Transverse colon (tissue), 4 donors: ENCODE measurements at regions not wholly inside any gene's neighbourhood (a gene's known extent, or its start where the extent isn't known, plus 50 kb on each side); places are given as distances from the start of the nearest gene placed in this dataset.
"Not testable (repeated sequence)": the region's sequence is repeated elsewhere in the genome, so short reads cannot be mapped to it uniquely, and the experiment has no call there.

Experiments used
- DNase-seq: peaks from one replicate; pipeline ENCODE4 v3.0.0-alpha.2; 2019
- H3K27ac ChIP-seq, 4 donors: fragments of 200-600 bp; sonication (generic); 2 replicates each; pipeline ENCODE4 v1.5.1; 2016 to 2018; ENCODE audit warnings: inconsistent platforms in 4 of 4
- H3K27me3 ChIP-seq: fragments of 200-600 bp; sonication (generic); 2 replicates; pipeline ENCODE4 v1.5.1; 2017; ENCODE audit warnings: inconsistent platforms
- H3K36me3 ChIP-seq, 4 donors: fragments of 200-600 bp; sonication (generic); 2 replicates each; pipeline ENCODE4 v1.5.1; 2017 to 2019; ENCODE audit warnings: inconsistent platforms in 4 of 4
- H3K4me1 ChIP-seq, 4 donors: fragments of 200-600 bp; sonication (generic); 2 replicates each; pipeline ENCODE4 v1.5.1; 2017 to 2020; ENCODE audit warnings: inconsistent platforms in 4 of 4
- H3K4me3 ChIP-seq, 4 donors: fragments of 200-600 bp; sonication (generic); 1 replicate in 1 of 4; 2 replicates in 3 of 4; pipeline versions ENCODE4 v1.5.1 to v1.6.1; 2017 to 2019; ENCODE audit warnings: inconsistent platforms in 4 of 4
- H3K9me3 ChIP-seq, 2 donors: fragments of 200-600 bp; sonication (generic); 2 replicates each; pipeline ENCODE4 v1.5.1; 2017 to 2019; ENCODE audit warnings: inconsistent platforms in 2 of 2
- EP300 ChIP-seq: sonication (generic); formaldehyde crosslinking; IDR thresholded peaks from one replicate; pipeline ENCODE4 v1.6.1; 2017; ENCODE audit warnings: antibody characterized with exemption, low read depth
- POLR2A ChIP-seq: fragments of 450-650 bp; IDR thresholded peaks from one replicate; pipeline ENCODE4 v1.6.1; 2016; ENCODE audit warnings: antibody characterized with exemption, mild to moderate bottlenecking, moderate library complexity
- POLR2AphosphoS5 ChIP-seq, 3 donors: sonication (generic); formaldehyde crosslinking; IDR thresholded peaks; one replicate each; pipeline ENCODE4 v1.6.1; 2016; ENCODE audit warnings: antibody characterized with exemption in 3 of 3
- WGBS, 2 donors: methylation state at CpG; one replicate each; pipeline ENCODE4 v1.1.5; 2018; ENCODE audit warnings: low coverage in 1 of 2; 5-methylcytosine and 5-hydroxymethylcytosine counted together
- in situ Hi-C, 4 donors: fragments of 200-750 bp; cut with MboI; loops; one replicate each; pipeline versions ENCODE4 v1.15.0 to v1.15.1; 2017; ENCODE audit warnings: low sequenced_read_pairs in 3 of 4, low pct_ligation_motif_present in 1 of 4, low pct_unique_long_range_greater_than_20kb in 1 of 4
- intact Hi-C: fragments of 100-400 bp; cut with DNase I; formaldehyde crosslinking; loops from one replicate; pipeline ENCODE4 v1.15.1; 2023; ENCODE audit warnings: low total_unique reads
- TF ChIP-seq, protein P1 (sequence below), 5 experiments: fragments of 200-600 bp in 3 of 5; fragments of 450-650 bp in 2 of 5; sonication (generic) in 3 of 5; IDR thresholded peaks; 1 replicate in 2 of 5; 2 replicates in 3 of 5; pipeline ENCODE4 v1.5.1; 2016 to 2017; ENCODE audit warnings: antibody characterized with exemption in 5 of 5, inconsistent platforms in 3 of 5, mild to moderate bottlenecking in 2 of 5, moderate library complexity in 1 of 5

DNA sequence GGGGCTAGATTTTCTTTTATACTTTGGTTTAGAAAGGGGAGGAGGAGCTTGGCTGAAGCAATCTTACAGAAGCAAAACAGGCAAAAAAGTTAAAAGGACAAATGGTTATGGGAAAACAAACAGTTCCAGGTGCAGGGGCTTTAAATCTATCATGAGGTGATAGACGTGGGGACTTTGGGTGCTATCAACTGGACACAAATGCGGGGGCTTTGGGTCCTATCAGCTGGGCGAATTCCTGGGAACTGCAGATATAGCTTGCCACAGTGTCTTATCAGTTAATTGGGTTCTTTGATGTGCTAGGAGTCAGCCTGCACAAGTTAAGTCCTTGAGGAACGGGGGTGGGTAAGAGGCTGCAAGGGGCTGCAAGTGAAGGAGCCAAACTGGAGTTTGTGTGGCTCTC, 260.6 kb downstream of the TUBA3C start:
- WGBS, 2 donors: 59 to 61% methylated on average over 3 to 4 of the region's 4 CpGs
- DNase-seq: no peak
- TF ChIP-seq EP300 (no peak), POLR2A (no peak), POLR2AphosphoS5 (IDR thresholded peaks at IDR 0.05) (no peak)
- TF ChIP-seq, protein P1, sequence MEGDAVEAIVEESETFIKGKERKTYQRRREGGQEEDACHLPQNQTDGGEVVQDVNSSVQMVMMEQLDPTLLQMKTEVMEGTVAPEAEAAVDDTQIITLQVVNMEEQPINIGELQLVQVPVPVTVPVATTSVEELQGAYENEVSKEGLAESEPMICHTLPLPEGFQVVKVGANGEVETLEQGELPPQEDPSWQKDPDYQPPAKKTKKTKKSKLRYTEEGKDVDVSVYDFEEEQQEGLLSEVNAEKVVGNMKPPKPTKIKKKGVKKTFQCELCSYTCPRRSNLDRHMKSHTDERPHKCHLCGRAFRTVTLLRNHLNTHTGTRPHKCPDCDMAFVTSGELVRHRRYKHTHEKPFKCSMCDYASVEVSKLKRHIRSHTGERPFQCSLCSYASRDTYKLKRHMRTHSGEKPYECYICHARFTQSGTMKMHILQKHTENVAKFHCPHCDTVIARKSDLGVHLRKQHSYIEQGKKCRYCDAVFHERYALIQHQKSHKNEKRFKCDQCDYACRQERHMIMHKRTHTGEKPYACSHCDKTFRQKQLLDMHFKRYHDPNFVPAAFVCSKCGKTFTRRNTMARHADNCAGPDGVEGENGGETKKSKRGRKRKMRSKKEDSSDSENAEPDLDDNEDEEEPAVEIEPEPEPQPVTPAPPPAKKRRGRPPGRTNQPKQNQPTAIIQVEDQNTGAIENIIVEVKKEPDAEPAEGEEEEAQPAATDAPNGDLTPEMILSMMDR (IDR thresholded peaks at IDR 0.05): no peak
- in situ Hi-C loops (no loop called here), intact Hi-C loops (no loop called here)
- Histone ChIP-seq H3K27ac (no peak overlapping the region), H3K36me3 (no peaks in the 10 kb centered on the region), H3K9me3 (no peaks in the 10 kb centered on the region), H3K27me3 (no peaks in the 10 kb centered on the region), H3K4me1 (no peaks in the 10 kb centered on the region), H3K4me3 (no peak overlapping the region)

DNA sequence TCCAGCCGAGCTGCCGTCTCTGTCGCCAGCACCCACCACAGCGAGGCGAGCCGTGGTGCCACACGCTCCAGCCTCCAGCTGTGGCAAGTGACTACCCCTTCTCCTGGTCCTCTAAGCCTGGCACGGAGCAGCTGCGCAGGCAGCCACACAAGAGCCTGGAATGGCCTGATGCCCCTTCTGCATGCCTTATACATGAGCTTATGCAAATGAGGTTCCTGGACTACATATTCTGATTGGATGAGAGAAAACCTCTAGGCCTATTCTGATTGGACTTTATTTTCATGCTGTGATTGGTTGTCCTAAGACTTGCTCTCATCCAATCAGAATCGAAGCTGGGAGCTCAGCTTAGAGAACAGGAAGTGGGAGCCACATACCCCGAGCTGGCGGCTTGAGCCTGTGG, 276.5 kb downstream of the TUBA3C start:
- H3K4me3 ChIP-seq, DNase-seq, H3K4me1 ChIP-seq, H3K27ac ChIP-seq, in situ Hi-C loops, H3K36me3 ChIP-seq, intact Hi-C loops, H3K27me3 ChIP-seq, H3K9me3 ChIP-seq: not testable (repeated sequence)
- 62 to 77% methylated on average over 6 to 12 of the region's 12 CpGs for WGBS, 2 donors

DNA sequence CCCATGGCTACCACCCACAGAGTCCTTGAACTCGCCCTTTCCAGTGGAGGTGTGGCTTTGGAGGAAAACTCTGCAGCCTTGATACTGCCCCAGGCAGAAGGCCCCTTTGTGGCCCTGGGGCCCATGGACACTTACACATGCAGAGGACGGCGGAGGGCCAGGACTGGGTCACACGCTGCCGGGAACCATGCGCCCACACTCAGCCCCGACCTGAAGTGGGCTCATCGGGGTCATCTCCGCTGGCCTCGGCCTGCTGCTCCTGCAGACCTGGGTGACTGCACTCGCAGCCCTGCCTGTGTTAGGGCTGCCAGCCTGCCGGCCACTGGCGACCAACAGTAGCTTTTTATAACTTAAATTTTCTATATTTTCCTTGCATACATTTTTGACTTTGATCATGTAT, 286.2 kb downstream of the TUBA3C start:
- 80% methylated on average over 7 of the region's 13 CpGs; no CpG with 5 or more reads in 1 of the 2 donors for WGBS, 2 donors
- intact Hi-C loops, H3K9me3 ChIP-seq, H3K36me3 ChIP-seq, in situ Hi-C loops, H3K27me3 ChIP-seq, H3K4me3 ChIP-seq, H3K4me1 ChIP-seq, H3K27ac ChIP-seq, DNase-seq: not testable (repeated sequence)

DNA sequence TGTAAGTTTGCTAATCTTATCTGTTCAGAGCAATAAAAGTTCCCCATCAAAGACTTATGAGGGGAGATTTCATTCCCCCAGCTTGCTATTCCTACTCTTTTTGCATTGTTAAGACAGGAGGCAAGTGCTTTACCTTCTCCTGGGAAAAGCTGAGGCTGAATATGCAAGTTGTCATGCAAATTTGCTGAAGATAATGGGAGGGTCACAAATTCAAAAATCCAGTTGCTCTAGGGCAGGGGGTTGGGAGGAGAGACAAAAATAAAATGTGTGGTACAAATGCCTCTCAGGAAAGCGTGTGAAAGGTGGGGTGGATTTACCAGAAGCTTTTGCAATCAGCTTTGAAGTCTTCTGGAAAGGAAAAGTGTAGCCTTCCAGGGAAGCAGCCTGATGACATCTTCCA, 290.4 kb downstream of the TUBA3C start:
- intact Hi-C loops, H3K36me3 ChIP-seq, H3K27me3 ChIP-seq, DNase-seq, H3K4me1 ChIP-seq, in situ Hi-C loops, H3K27ac ChIP-seq, H3K4me3 ChIP-seq, H3K9me3 ChIP-seq: not testable (repeated sequence)
- WGBS, 2 donors: 19 to 22% methylated on average over 1 of the region's 1 CpG

DNA sequence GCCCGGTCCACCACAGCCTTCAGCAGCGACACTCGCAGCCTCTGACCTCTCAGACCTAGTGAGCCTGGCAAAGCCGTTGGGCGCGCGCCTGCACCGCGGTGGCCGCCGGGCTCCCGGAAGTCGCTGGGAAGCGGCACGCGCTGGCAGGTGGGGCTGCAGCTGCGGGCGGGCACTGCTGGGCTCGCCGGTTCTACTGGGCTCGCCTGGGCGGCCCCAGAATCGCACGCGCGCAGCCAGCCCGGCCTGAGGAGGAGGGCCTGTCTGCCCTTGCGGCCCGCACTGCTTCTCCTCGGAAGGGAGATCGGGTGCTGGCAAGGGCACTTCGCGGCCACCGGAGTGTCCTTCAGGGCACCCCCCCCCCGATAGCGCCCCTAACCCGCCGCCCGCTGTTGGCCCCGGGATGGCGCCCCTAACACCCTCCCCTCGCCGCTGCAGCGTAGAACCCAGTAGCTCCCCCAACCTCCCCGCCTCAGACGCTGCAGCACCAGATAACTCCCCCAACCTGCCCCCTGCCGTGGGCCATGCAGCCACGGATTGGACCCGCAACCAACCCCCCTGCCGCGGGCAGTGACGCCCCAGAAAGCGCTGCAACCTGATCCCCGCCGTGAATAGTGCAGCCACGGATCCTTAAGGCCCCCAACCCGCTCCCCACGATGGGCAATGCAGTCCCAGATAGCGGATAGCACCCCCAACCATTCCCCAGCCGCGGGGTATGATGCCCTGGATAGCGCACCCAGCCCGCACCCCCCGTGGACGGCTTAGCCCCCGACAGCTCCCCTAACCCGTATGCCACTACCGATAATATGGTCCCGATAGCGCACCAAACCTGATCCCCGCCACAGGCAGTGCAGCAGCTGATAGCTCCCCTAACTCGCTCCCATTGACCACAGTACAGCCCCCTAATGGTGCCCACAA, 306.5 kb downstream of the TUBA3C start:
- H3K27ac ChIP-seq, intact Hi-C loops, in situ Hi-C loops, DNase-seq, H3K4me1 ChIP-seq, H3K36me3 ChIP-seq, H3K27me3 ChIP-seq, H3K9me3 ChIP-seq, H3K4me3 ChIP-seq: not testable (repeated sequence)
- 87% methylated on average over 49 of the region's 72 CpGs; no CpG with 5 or more reads in 1 of the 2 donors for WGBS, 2 donors

DNA sequence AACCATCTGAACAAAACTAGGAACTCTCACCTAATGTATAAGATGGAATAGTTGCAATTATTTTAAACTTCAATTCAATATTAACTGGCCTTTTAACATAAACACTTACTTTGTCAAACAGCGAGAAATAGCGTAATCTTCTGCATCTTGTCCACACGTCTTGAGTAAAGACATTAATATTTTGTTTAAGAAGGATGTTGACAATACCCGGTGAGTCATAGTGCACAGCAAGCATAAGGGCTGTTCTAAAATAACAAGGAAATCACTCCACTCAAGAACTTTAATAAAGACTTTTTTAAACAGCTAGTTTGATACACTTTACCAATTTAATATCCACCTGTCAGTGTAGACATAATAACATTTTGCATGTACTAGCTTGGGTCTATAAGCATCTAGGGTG, 311.1 kb downstream of the TUBA3C start:
- H3K36me3 ChIP-seq, intact Hi-C loops, DNase-seq, H3K27me3 ChIP-seq, in situ Hi-C loops, H3K27ac ChIP-seq, H3K9me3 ChIP-seq, H3K4me3 ChIP-seq, H3K4me1 ChIP-seq: not testable (repeated sequence)
- WGBS, 2 donors: 60 to 73% methylated on average over 4 of the region's 4 CpGs

DNA sequence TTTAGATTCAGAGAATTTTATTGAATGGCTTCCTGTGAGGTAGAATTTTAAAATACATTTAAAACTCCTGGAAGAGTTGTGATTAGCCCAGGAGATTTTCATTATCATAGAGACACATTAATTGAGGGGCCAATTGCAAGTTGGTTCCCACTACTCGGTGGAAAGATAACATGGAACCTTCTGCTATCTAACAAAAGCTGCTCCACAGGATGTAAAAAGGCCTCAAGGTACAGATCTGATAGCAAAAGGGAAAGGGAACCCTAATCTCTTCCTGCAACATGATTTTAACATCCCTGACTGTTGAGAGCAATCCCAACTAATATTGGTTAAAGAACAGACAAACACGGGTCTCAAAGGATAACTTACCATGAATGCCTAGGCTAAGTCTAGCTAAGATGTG, 312.3 kb downstream of the TUBA3C start:
- H3K4me1 ChIP-seq, H3K27me3 ChIP-seq, intact Hi-C loops, H3K36me3 ChIP-seq, H3K9me3 ChIP-seq, DNase-seq, H3K27ac ChIP-seq, in situ Hi-C loops, H3K4me3 ChIP-seq: not testable (repeated sequence)
- WGBS, 2 donors: 85 to 95% methylated on average over 2 of the region's 2 CpGs

DNA sequence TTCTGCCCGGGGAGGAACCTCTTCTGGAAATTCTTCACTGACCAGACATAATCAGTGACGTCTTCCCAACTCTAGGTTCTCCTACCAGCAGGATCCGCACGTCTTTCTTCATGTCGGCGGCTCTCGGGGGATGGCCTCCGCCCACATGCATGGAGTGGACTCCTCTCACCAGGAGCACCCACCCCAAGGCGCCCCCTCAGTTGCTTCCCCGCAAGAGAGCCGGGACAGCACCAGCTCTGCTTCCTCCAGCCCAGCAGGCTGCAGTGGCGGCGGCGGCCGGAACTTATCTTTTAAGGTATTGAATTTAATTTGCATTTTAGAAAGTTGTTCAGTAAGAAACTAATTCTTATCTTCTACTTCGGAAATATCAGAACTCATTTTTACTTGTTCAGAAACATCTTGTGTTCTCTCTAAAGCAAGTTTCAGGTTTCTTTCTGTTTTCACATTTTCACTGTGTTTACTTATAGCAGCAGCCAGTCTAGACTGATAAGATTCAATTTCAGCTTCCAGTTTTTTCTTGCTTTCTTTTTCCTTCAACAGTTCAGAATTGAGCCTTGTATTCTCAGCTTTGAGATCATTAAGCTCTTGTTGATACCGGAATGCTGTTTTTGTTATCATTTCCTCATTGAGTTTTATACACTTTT, 343.5 kb downstream of the TUBA3C start:
- DNase-seq, H3K4me1 ChIP-seq, H3K36me3 ChIP-seq, H3K9me3 ChIP-seq, intact Hi-C loops, in situ Hi-C loops, H3K27ac ChIP-seq, H3K27me3 ChIP-seq, H3K4me3 ChIP-seq: not testable (repeated sequence)
- 79 to 84% methylated on average over 5 to 16 of the region's 17 CpGs for whole genome bisulfite sequencing, 2 donors

DNA sequence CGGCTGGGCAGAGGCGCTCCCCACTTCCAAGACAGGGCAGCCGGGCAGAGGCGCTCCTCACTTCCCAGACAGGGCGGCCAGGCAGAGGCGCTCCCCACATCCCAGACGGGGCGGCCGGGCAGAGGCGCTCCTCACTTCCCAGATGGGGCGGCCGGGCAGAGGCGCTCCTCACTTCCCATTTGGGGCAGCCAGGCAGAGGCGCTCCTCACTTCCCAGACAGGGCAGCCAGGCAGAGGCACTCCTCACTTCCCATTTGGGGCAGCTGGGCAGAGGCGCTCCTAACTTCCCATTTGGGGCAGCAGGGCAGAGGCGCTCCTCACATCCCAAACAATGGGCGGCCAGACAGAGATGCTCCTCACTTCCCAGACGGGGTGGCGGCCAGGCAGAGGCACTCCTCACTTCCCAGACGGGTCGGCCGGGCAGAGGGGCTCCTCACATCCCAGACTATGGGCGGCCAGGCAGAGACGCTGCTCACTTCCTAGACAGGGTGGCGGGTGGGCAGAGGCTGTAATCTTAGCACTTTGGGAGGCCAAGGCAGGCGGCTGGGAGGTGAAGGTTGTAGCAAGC, 344.4 kb downstream of the TUBA3C start:
- H3K9me3 ChIP-seq, H3K36me3 ChIP-seq, H3K27me3 ChIP-seq, H3K27ac ChIP-seq, H3K4me1 ChIP-seq, intact Hi-C loops, in situ Hi-C loops, H3K4me3 ChIP-seq, DNase-seq: not testable (repeated sequence)
- WGBS, 2 donors: 88% methylated on average over 22 of the region's 26 CpGs; no CpG with 5 or more reads in 1 of the 2 donors
